CD4-positive, alpha-beta memory T cell (primary cell): ENCODE measurements at regions not wholly inside any gene's neighbourhood (a gene's known extent, or its start where the extent isn't known, plus 50 kb on each side); places are given as distances from the start of the nearest gene placed in this dataset.

ENCODE experiments used
- CTCF ChIA-PET: fragments of 350-600 bp; sonication (Branson Sonifier 250); formaldehyde crosslinking; loops from one replicate; lab custom pipeline; 2021; ENCODE audit warnings: inconsistent platforms; ENCODE audit not compliant: partially characterized antibody; lab: Charles Lee
- POLR2A ChIA-PET: fragments of 350-600 bp; sonication (Branson Sonifier 250); formaldehyde crosslinking; loops from one replicate; lab custom pipeline; 2021; ENCODE audit not compliant: partially characterized antibody; lab: Charles Lee
- DNase-seq, 5 donors: peaks; one replicate each; pipeline versions ENCODE4 v3.0.0 to v3.0.0-alpha.2; 2020 to 2022; ENCODE audit warnings: mixed read lengths in 1 of 5
- H3K27ac ChIP-seq: one replicate; pipeline ENCODE4 v1.7.0; 2013; ENCODE audit warnings: low read depth, low read length
- H3K27me3 ChIP-seq: 2 replicates; pipeline ENCODE4 v1.7.0; 2013; ENCODE audit warnings: mild to moderate bottlenecking, low read length, moderate library complexity; ENCODE audit not compliant: insufficient read depth
- H3K36me3 ChIP-seq: 2 replicates; pipeline ENCODE4 v1.7.0; 2013; ENCODE audit warnings: mild to moderate bottlenecking, low read length, moderate library complexity; ENCODE audit not compliant: insufficient read depth
- H3K4me1 ChIP-seq: 2 replicates; pipeline ENCODE4 v1.7.0; 2013; ENCODE audit warnings: mild to moderate bottlenecking, low read length, moderate library complexity; ENCODE audit not compliant: insufficient read depth
- H3K4me3 ChIP-seq, 2 donors: one replicate each; pipeline ENCODE4 v1.7.0; 2013; ENCODE audit warnings: low read length in 2 of 2, mild to moderate bottlenecking in 1 of 2
- H3K9me3 ChIP-seq, 2 donors: one replicate each; pipeline ENCODE4 v1.7.0; 2013; ENCODE audit warnings: low read length in 2 of 2, control low read depth in 1 of 2; ENCODE audit not compliant: control insufficient read depth in 1 of 2
- H3K27ac Mint-ChIP-seq, 7 donors: one replicate each; pipeline ENCODE4 v1.8.0; 2020 to 2021; ENCODE audit warnings: mixed read lengths in 7 of 7, mild to moderate bottlenecking in 6 of 7, inconsistent platforms in 3 of 7, moderate library complexity in 3 of 7
- H3K27me3 Mint-ChIP-seq, 2 donors: one replicate each; pipeline ENCODE4 v1.8.0; 2020 to 2021; ENCODE audit warnings: mixed read lengths in 2 of 2
- H3K36me3 Mint-ChIP-seq, 2 donors: one replicate each; pipeline ENCODE4 v1.8.0; 2020 to 2021; ENCODE audit warnings: mixed read lengths in 2 of 2, inconsistent platforms in 1 of 2, mild to moderate bottlenecking in 1 of 2
- H3K4me1 Mint-ChIP-seq, 4 donors: one replicate each; pipeline ENCODE4 v1.8.0; 2020 to 2021; ENCODE audit warnings: mixed read lengths in 4 of 4, mild to moderate bottlenecking in 1 of 4
- H3K4me3 Mint-ChIP-seq, 8 donors: one replicate each; pipeline ENCODE4 v1.8.0; 2020 to 2021; ENCODE audit warnings: mixed read lengths in 8 of 8, mild to moderate bottlenecking in 7 of 8, moderate library complexity in 6 of 8, inconsistent platforms in 3 of 8
- H3K9me3 Mint-ChIP-seq, 8 donors: one replicate each; pipeline ENCODE4 v1.8.0; 2020 to 2021; ENCODE audit warnings: mixed read lengths in 8 of 8, mild to moderate bottlenecking in 5 of 8, inconsistent platforms in 3 of 8, moderate library complexity in 1 of 8
- intact Hi-C: fragments of 100-400 bp; cut with micrococcal nuclease; formaldehyde crosslinking; loops from one replicate; pipeline ENCODE4 v1.15.1; 2023

- H3K27ac Mint-ChIP-seq = no peak overlapping the region
- no peaks in the 10 kb centered on the region for H3K4me1 Mint-ChIP-seq
- no peaks in the 10 kb centered on the region for H3K9me3 ChIP-seq
- H3K4me3 Mint-ChIP-seq = no peak overlapping the region
- H3K36me3 ChIP-seq = no peaks in the 10 kb centered on the region
- intact Hi-C loops = no loop called here
- H3K9me3 Mint-ChIP-seq = peaks cover 0 to 24% (median 10%) of the 10 kb centered on the region in 8 donors
- no peak for DNase-seq
- no peak overlapping the region for H3K27ac ChIP-seq
- H3K27me3 Mint-ChIP-seq = peaks cover 0 to 2% of the 10 kb centered on the region in 2 donors
- ChIA-PET CTCF (no interaction called here), POLR2A (no interaction called here)
- H3K4me3 ChIP-seq = no peak overlapping the region
- no peaks in the 10 kb centered on the region for H3K27me3 ChIP-seq
- H3K4me1 ChIP-seq = no peaks in the 10 kb centered on the region
- H3K36me3 Mint-ChIP-seq = no peaks in the 10 kb centered on the region
Observed at GRCh38 chr5:124355928-124356327, 390.5 kb downstream of the ZNF608 start.

GRCh38 chr5:124353016-124353415, 393.4 kb downstream of the ZNF608 start:
- Histone ChIP-seq H3K4me1 (no peaks in the 10 kb centered on the region), H3K4me3 (no peak overlapping the region), H3K36me3 (no peaks in the 10 kb centered on the region), H3K27me3 (no peaks in the 10 kb centered on the region), H3K9me3 (no peaks in the 10 kb centered on the region), H3K27ac (no peak overlapping the region)
- Mint-ChIP-seq H3K4me3 (no peak overlapping the region), H3K4me1 (no peaks in the 10 kb centered on the region), H3K27me3 (peaks cover 0 to 2% of the 10 kb centered on the region in 2 donors), H3K27ac (no peak overlapping the region), H3K9me3 (peaks cover 0 to 11% (median 6%) of the 10 kb centered on the region in 8 donors), H3K36me3 (no peaks in the 10 kb centered on the region)
- POLR2A ChIA-PET = no interaction called here
- DNase-seq = no peak
- intact Hi-C loops = no loop called here
- CTCF ChIA-PET = no interaction called here

GRCh38 chr5:124352312-124352711, 394.1 kb downstream of the ZNF608 start:
- Histone ChIP-seq H3K36me3 (no peaks in the 10 kb centered on the region), H3K9me3 (no peaks in the 10 kb centered on the region), H3K27me3 (no peaks in the 10 kb centered on the region), H3K4me1 (no peaks in the 10 kb centered on the region), H3K4me3 (no peak overlapping the region), H3K27ac (no peak overlapping the region)
- Mint-ChIP-seq H3K27me3 (peaks cover 0 to 2% of the 10 kb centered on the region in 2 donors), H3K4me1 (no peaks in the 10 kb centered on the region), H3K27ac (no peak overlapping the region), H3K36me3 (no peaks in the 10 kb centered on the region), H3K4me3 (no peak overlapping the region), H3K9me3 (peaks cover 0 to 11% (median 5%) of the 10 kb centered on the region in 8 donors)
- POLR2A ChIA-PET = no interaction called here
- DNase-seq = no peak
- intact Hi-C loops = no loop called here
- CTCF ChIA-PET = no interaction called here

GRCh38 chr5:124349931-124350330, 396.5 kb downstream of the ZNF608 start:
- no peak overlapping the region for H3K4me3 ChIP-seq
- ChIA-PET POLR2A (no interaction called here), CTCF (no interaction called here)
- H3K4me1 ChIP-seq = no peaks in the 10 kb centered on the region
- Mint-ChIP-seq H3K4me1 (no peaks in the 10 kb centered on the region), H3K9me3 (peaks cover 0 to 6% (median 2%) of the 10 kb centered on the region in 8 donors), H3K27me3 (peaks cover 0 to 2% of the 10 kb centered on the region in 2 donors), H3K36me3 (no peaks in the 10 kb centered on the region), H3K27ac (no peak overlapping the region), H3K4me3 (no peak overlapping the region)
- H3K27me3 ChIP-seq = no peaks in the 10 kb centered on the region
- no peaks in the 10 kb centered on the region for H3K9me3 ChIP-seq
- no peak for DNase-seq
- no peak overlapping the region for H3K27ac ChIP-seq
- no peaks in the 10 kb centered on the region for H3K36me3 ChIP-seq
- intact Hi-C loops = no loop called here

- Histone ChIP-seq H3K4me3 (no peak overlapping the region), H3K4me1 (no peaks in the 10 kb centered on the region), H3K36me3 (no peaks in the 10 kb centered on the region), H3K27me3 (no peaks in the 10 kb centered on the region), H3K9me3 (no peaks in the 10 kb centered on the region), H3K27ac (no peak overlapping the region)
- Mint-ChIP-seq H3K9me3 (peaks cover 0 to 5% (median 0%) of the 10 kb centered on the region in 8 donors), H3K4me3 (no peak overlapping the region), H3K4me1 (no peaks in the 10 kb centered on the region), H3K36me3 (no peaks in the 10 kb centered on the region), H3K27me3 (no peaks in the 10 kb centered on the region), H3K27ac (no peak overlapping the region)
- intact Hi-C loops = no loop called here
- DNase-seq = no peak
- POLR2A ChIA-PET = no interaction called here
- CTCF ChIA-PET = no interaction called here
Observed at GRCh38 chr5:124343451-124343867, 403.0 kb downstream of the ZNF608 start.

- no peaks in the 10 kb centered on the region for H3K9me3 ChIP-seq
- no peak for DNase-seq
- CTCF ChIA-PET = no interaction called here
- peaks cover 0 to 5% (median 0%) of the 10 kb centered on the region in 8 donors for H3K9me3 Mint-ChIP-seq
- POLR2A ChIA-PET = no interaction called here
- H3K4me1 Mint-ChIP-seq = no peaks in the 10 kb centered on the region
- intact Hi-C loops = no loop called here
- no peaks in the 10 kb centered on the region for H3K36me3 Mint-ChIP-seq
- H3K4me1 ChIP-seq = no peaks in the 10 kb centered on the region
- no peaks in the 10 kb centered on the region for H3K36me3 ChIP-seq
- H3K27me3 Mint-ChIP-seq = no peaks in the 10 kb centered on the region
- no peaks in the 10 kb centered on the region for H3K27me3 ChIP-seq
- no peak overlapping the region for H3K4me3 ChIP-seq
- H3K27ac ChIP-seq = no peak overlapping the region
- H3K4me3 Mint-ChIP-seq = no peak overlapping the region
- no peak overlapping the region for H3K27ac Mint-ChIP-seq
Observed at GRCh38 chr5:124342986-124343385, 403.5 kb downstream of the ZNF608 start.

GRCh38 chr5:124342584-124342983, 403.9 kb downstream of the ZNF608 start:
- intact Hi-C loops = no loop called here
- no peaks in the 10 kb centered on the region for H3K9me3 ChIP-seq
- Mint-ChIP-seq H3K4me1 (no peaks in the 10 kb centered on the region), H3K36me3 (no peaks in the 10 kb centered on the region), H3K27ac (no peak overlapping the region), H3K27me3 (no peaks in the 10 kb centered on the region), H3K4me3 (no peak overlapping the region), H3K9me3 (peaks cover 0 to 5% (median 0%) of the 10 kb centered on the region in 8 donors)
- H3K4me3 ChIP-seq = no peak overlapping the region
- no peak overlapping the region for H3K27ac ChIP-seq
- no peak for DNase-seq
- ChIA-PET POLR2A (no interaction called here), CTCF (no interaction called here)
- no peaks in the 10 kb centered on the region for H3K27me3 ChIP-seq
- H3K4me1 ChIP-seq = no peaks in the 10 kb centered on the region
- no peaks in the 10 kb centered on the region for H3K36me3 ChIP-seq

- H3K4me3 Mint-ChIP-seq = no peak overlapping the region
- H3K9me3 Mint-ChIP-seq = peaks cover 0 to 5% (median 0%) of the 10 kb centered on the region in 8 donors
- ChIA-PET POLR2A (no interaction called here), CTCF (no interaction called here)
- H3K4me1 ChIP-seq = no peaks in the 10 kb centered on the region
- H3K27ac Mint-ChIP-seq = no peak overlapping the region
- H3K27me3 Mint-ChIP-seq = no peaks in the 10 kb centered on the region
- no peaks in the 10 kb centered on the region for H3K4me1 Mint-ChIP-seq
- no peaks in the 10 kb centered on the region for H3K36me3 ChIP-seq
- no peak overlapping the region for H3K27ac ChIP-seq
- H3K36me3 Mint-ChIP-seq = no peaks in the 10 kb centered on the region
- intact Hi-C loops = no loop called here
- DNase-seq = no peak
- no peaks in the 10 kb centered on the region for H3K9me3 ChIP-seq
- no peaks in the 10 kb centered on the region for H3K27me3 ChIP-seq
- H3K4me3 ChIP-seq = no peak overlapping the region
Observed at GRCh38 chr5:124342027-124342471, 404.4 kb downstream of the ZNF608 start.
